ENCODE measurements at regions not wholly inside any gene's neighbourhood (a gene's known extent, or its start where the extent isn't known, plus 50 kb on each side); places are given as distances from the start of the nearest gene placed in this dataset.

- H3K4me3 ChIP-seq (ENCODE audit: low read depth, low read length) = no peak overlapping the region
- no peak for DNase-seq (ENCODE audit: low read depth)
- no peak for TF ChIP-seq CTCF (IDR thresholded peaks at IDR 0.05; ENCODE audit: low read depth, low read length)
- TF ChIP-seq MAX (IDR thresholded peaks at IDR 0.05; ENCODE audit: low read depth, low read length) = no peak
- TF ChIP-seq POLR2A (IDR thresholded peaks at IDR 0.05; ENCODE audit: extremely low read depth, insufficient read length) = no peak
- no peak for TF ChIP-seq MYC (IDR thresholded peaks at IDR 0.05; ENCODE audit: low read depth, low read length)
These were observed 956.7 kb upstream of the SEL1L start for GRCh38 chr14:82490397-82490796.

- TF ChIP-seq POLR2A (IDR thresholded peaks at IDR 0.05; ENCODE audit: extremely low read depth, insufficient read length) = no peak
- TF ChIP-seq MYC (IDR thresholded peaks at IDR 0.05; ENCODE audit: low read depth, low read length) = no peak
- TF ChIP-seq MAX (IDR thresholded peaks at IDR 0.05; ENCODE audit: low read depth, low read length) = no peak
- H3K4me3 ChIP-seq (ENCODE audit: low read depth, low read length) = no peak overlapping the region
- no peak for DNase-seq (ENCODE audit: low read depth)
These were observed 958.5 kb upstream of the SEL1L start for GRCh38 chr14:82492157-82492556.

GRCh38 chr14:82500222-82500621 lies 966.6 kb upstream of the SEL1L start:
- no peak overlapping the region for H3K4me3 ChIP-seq (ENCODE audit: low read depth, low read length)
- TF ChIP-seq MYC (IDR thresholded peaks at IDR 0.05; ENCODE audit: low read depth, low read length) (no peak), POLR2A (IDR thresholded peaks at IDR 0.05; ENCODE audit: extremely low read depth, insufficient read length) (no peak), MAX (IDR thresholded peaks at IDR 0.05; ENCODE audit: low read depth, low read length) (no peak), CTCF (IDR thresholded peaks at IDR 0.05; ENCODE audit: low read depth, low read length) (no peak)
- no peak for DNase-seq (ENCODE audit: low read depth)

- H3K4me3 ChIP-seq (ENCODE audit: low read depth, low read length) = no peak overlapping the region
- TF ChIP-seq MYC (IDR thresholded peaks at IDR 0.05; ENCODE audit: low read depth, low read length) = no peak
- no peak for TF ChIP-seq POLR2A (IDR thresholded peaks at IDR 0.05; ENCODE audit: extremely low read depth, insufficient read length)
- no peak for TF ChIP-seq MAX (IDR thresholded peaks at IDR 0.05; ENCODE audit: low read depth, low read length)
- TF ChIP-seq CTCF (IDR thresholded peaks at IDR 0.05; ENCODE audit: low read depth, low read length) = no peak
- DNase-seq (ENCODE audit: low read depth) = no peak
These were observed 967.9 kb upstream of the SEL1L start for GRCh38 chr14:82501554-82501953.

- H3K4me3 ChIP-seq (ENCODE audit: low read depth, low read length) = no peak overlapping the region
- TF ChIP-seq CTCF (IDR thresholded peaks at IDR 0.05; ENCODE audit: low read depth, low read length) (no peak), MYC (IDR thresholded peaks at IDR 0.05; ENCODE audit: low read depth, low read length) (no peak), MAX (IDR thresholded peaks at IDR 0.05; ENCODE audit: low read depth, low read length) (no peak), POLR2A (IDR thresholded peaks at IDR 0.05; ENCODE audit: extremely low read depth, insufficient read length) (no peak)
- no peak for DNase-seq (ENCODE audit: low read depth)
These were observed 968.4 kb upstream of the SEL1L start for GRCh38 chr14:82502043-82502442.

GRCh38 chr14:82504894-82505293 lies 971.2 kb upstream of the SEL1L start:
- no peak for DNase-seq (ENCODE audit: low read depth)
- no peak overlapping the region for H3K4me3 ChIP-seq (ENCODE audit: low read depth, low read length)
- TF ChIP-seq POLR2A (IDR thresholded peaks at IDR 0.05; ENCODE audit: extremely low read depth, insufficient read length) = no peak
- no peak for TF ChIP-seq CTCF (IDR thresholded peaks at IDR 0.05; ENCODE audit: low read depth, low read length)
- no peak for TF ChIP-seq MAX (IDR thresholded peaks at IDR 0.05; ENCODE audit: low read depth, low read length)

Measured in NB4 (cell line).